Activated CD8-positive, alpha-beta T cell treated with anti-CD3 and anti-CD28 coated beads for 36 hours (primary cell): ENCODE measurements at regions not wholly inside any gene's neighbourhood (a gene's known extent, or its start where the extent isn't known, plus 50 kb on each side); places are given as distances from the start of the nearest gene placed in this dataset.

Experiments used
- ATAC-seq: fragments of 200-7000 bp; cut with Tn5 transposase; one replicate; pipeline ENCODE4 v1.10.0; 2021; ENCODE audit warnings: mild to moderate bottlenecking, moderate library complexity
- CTCF ChIA-PET: fragments of 350-600 bp; sonication (Branson Sonifier 250); formaldehyde crosslinking; loops from one replicate; lab custom pipeline; 2021; ENCODE audit warnings: antibody characterized with exemption; lab: Charles Lee
- POLR2A ChIA-PET: fragments of 350-600 bp; sonication (Branson Sonifier 250); formaldehyde crosslinking; loops from one replicate; lab custom pipeline; 2021; ENCODE audit warnings: antibody characterized with exemption; lab: Charles Lee
- DNase-seq: peaks from one replicate; pipeline ENCODE4 v3.0.0-alpha.2; 2020
- H3K27ac Mint-ChIP-seq: one replicate; pipeline ENCODE4 v1.8.0; 2021; ENCODE audit warnings: mild to moderate bottlenecking, mixed read lengths
- H3K27me3 Mint-ChIP-seq: one replicate; pipeline ENCODE4 v1.8.0; 2021; ENCODE audit warnings: mixed read lengths
- H3K36me3 Mint-ChIP-seq: one replicate; pipeline ENCODE4 v1.8.0; 2021; ENCODE audit warnings: low read depth, mixed read lengths
- H3K4me1 Mint-ChIP-seq: one replicate; pipeline ENCODE4 v1.8.0; 2021; ENCODE audit warnings: low read depth, mixed read lengths
- H3K4me3 Mint-ChIP-seq: one replicate; pipeline ENCODE4 v1.8.0; 2021; ENCODE audit warnings: mild to moderate bottlenecking, moderate library complexity, mixed read lengths
- H3K9me3 Mint-ChIP-seq: one replicate; pipeline ENCODE4 v1.8.0; 2021; ENCODE audit warnings: mixed read lengths
- intact Hi-C: fragments of 100-400 bp; cut with micrococcal nuclease; formaldehyde crosslinking; loops from one replicate; pipeline ENCODE4 v1.10.0; 2022
- TF ChIP-seq, protein P1 (sequence below): fragments of 200-600 bp; IDR thresholded peaks from one replicate; pipeline ENCODE4 v1.8.0; 2022; ENCODE audit warnings: antibody characterized with exemption, mild to moderate bottlenecking

DNA sequence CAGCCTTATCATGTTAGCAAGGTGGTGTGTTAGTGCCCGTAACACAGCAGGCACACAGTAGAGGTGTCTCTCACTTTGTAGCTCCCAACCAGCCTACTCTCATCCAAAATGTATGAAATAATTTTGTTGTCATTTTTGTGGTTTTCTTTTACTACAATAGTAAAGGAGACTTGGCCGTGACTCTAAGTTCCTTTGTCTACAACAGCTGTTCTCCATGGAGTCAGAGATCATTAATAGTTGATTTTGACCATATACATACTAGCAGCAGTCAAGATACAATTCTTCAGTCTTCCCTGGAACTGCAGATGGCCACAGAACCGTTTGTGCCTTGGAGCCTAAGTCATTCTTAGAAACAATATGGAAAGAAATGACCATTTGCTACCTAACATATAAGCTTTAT, 567.1 kb downstream of the TLR4 start:
- CTCF ChIA-PET: no interaction called here
- Mint-ChIP-seq H3K9me3 (no peaks in the 10 kb centered on the region), H3K4me3 (no peak overlapping the region), H3K27ac (no peak overlapping the region), H3K36me3 (no peaks in the 10 kb centered on the region), H3K27me3 (no peaks in the 10 kb centered on the region), H3K4me1 (no peaks in the 10 kb centered on the region)
- ATAC-seq (no peak), DNase-seq (no peak)
- TF ChIP-seq, protein P1, sequence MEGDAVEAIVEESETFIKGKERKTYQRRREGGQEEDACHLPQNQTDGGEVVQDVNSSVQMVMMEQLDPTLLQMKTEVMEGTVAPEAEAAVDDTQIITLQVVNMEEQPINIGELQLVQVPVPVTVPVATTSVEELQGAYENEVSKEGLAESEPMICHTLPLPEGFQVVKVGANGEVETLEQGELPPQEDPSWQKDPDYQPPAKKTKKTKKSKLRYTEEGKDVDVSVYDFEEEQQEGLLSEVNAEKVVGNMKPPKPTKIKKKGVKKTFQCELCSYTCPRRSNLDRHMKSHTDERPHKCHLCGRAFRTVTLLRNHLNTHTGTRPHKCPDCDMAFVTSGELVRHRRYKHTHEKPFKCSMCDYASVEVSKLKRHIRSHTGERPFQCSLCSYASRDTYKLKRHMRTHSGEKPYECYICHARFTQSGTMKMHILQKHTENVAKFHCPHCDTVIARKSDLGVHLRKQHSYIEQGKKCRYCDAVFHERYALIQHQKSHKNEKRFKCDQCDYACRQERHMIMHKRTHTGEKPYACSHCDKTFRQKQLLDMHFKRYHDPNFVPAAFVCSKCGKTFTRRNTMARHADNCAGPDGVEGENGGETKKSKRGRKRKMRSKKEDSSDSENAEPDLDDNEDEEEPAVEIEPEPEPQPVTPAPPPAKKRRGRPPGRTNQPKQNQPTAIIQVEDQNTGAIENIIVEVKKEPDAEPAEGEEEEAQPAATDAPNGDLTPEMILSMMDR: no peak
- POLR2A ChIA-PET: interaction anchor here (0.7 kb wide), 2 partner anchors 9 to 374 kb away, joined by 3 read pairs; no protein-coding TSS in a partner anchor
- intact Hi-C loops: no loop called here

DNA sequence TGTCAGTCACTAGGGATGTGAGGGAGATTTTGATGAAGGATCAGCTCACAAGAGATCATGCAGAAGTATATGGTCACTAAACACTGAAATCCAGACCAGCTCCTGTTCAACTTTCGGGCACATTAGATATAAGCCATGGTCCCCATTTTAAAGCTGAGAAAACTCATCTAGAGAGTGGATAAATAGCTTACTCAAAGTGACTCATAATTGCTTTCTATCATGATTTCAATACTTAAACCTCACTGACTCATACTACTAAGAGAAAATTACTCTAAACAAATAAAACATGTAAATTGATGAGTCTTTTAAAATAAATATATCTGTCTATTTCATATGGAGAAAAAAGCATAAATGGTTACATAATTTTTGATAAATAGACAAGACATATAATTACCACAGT, 567.7 kb downstream of the TLR4 start:
- TF ChIP-seq, protein P1: no peak
- no peaks in the 10 kb centered on the region for H3K36me3 Mint-ChIP-seq
- DNase-seq (no peak), ATAC-seq (no peak)
- H3K4me3 Mint-ChIP-seq: no peak overlapping the region
- CTCF ChIA-PET: no interaction called here
- no peaks in the 10 kb centered on the region for H3K4me1 Mint-ChIP-seq
- intact Hi-C loops: no loop called here
- H3K9me3 Mint-ChIP-seq: no peaks in the 10 kb centered on the region
- POLR2A ChIA-PET: interaction anchor here (0.7 kb wide), 1 partner anchor 9 kb away, joined by 3 read pairs; no protein-coding TSS in a partner anchor
- H3K27me3 Mint-ChIP-seq: no peaks in the 10 kb centered on the region
- H3K27ac Mint-ChIP-seq: no peak overlapping the region

DNA sequence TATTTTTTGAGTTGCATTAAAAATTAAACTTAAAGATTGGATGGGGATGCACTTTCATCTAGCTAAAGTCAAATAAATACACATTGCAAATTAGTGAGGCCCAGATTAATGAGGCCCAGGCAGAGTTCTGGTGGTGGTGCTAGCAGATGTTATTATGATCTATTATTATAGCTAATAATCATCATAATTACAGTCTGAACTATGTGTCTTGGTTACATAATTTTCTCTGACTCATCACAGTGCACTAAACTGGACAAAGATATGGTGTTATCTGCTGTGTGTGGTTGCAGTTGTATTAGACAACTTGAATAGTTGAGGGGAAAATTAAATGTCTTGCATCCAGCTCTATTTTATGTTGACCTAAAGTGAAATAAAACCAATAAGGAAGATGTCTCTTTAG, 568.8 kb downstream of the TLR4 start:
- H3K27ac Mint-ChIP-seq: no peak overlapping the region
- TF ChIP-seq, protein P1: no peak
- DNase-seq (no peak), ATAC-seq (no peak)
- ChIA-PET CTCF (no interaction called here), POLR2A (no interaction called here)
- no peaks in the 10 kb centered on the region for H3K36me3 Mint-ChIP-seq
- no peak overlapping the region for H3K4me3 Mint-ChIP-seq
- no peaks in the 10 kb centered on the region for H3K9me3 Mint-ChIP-seq
- H3K4me1 Mint-ChIP-seq: no peaks in the 10 kb centered on the region
- intact Hi-C loops: no loop called here
- no peaks in the 10 kb centered on the region for H3K27me3 Mint-ChIP-seq

DNA sequence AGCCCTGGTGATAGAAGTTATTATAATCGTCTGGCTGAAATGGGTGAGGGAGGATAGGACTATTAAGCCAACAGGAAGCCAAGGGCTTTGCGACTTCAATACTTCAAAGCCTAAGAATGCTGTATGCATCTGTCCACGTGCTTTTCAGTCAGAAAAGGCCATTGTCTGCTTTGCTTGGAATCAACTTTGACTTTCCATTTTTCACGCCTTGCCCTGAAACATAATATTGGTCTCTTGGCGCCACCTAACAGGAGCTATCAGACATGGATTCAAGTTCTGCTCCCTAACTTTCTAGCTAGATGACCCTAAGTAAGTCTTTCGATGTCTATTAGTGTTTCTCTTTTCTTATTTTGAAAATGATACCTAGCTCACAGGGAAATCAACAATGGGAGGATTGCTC, 572.6 kb downstream of the TLR4 start:
- CTCF ChIA-PET: no interaction called here
- H3K27me3 Mint-ChIP-seq: no peaks in the 10 kb centered on the region
- DNase-seq (no peak), ATAC-seq (no peak)
- H3K27ac Mint-ChIP-seq: no peak overlapping the region
- TF ChIP-seq, protein P1: no peak
- no peak overlapping the region for H3K4me3 Mint-ChIP-seq
- POLR2A ChIA-PET: no interaction called here
- no peaks in the 10 kb centered on the region for H3K4me1 Mint-ChIP-seq
- intact Hi-C loops: no loop called here
- H3K9me3 Mint-ChIP-seq: no peaks in the 10 kb centered on the region
- no peaks in the 10 kb centered on the region for H3K36me3 Mint-ChIP-seq

DNA sequence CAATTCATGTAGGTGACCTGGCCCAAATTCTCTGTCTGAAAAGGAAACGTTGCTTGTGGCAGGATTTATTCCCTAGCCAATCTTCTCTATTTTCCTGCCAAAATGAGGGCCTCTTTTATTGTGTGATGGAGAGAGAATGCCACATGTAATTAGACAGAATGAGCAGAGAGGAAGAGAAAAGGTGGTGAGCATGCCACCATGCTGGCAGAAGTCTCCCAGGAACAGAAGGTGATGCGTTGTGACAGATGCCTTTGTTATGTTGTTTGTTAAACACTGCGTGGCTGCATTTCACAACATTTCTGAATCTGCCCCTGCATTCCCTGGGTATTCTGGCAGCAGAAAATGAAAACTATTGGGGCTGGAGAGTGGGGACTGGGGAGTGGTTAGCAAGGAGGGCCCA, 577.6 kb downstream of the TLR4 start:
- no peaks in the 10 kb centered on the region for H3K27me3 Mint-ChIP-seq
- no peak for ATAC-seq
- H3K36me3 Mint-ChIP-seq: no peaks in the 10 kb centered on the region
- POLR2A ChIA-PET: no interaction called here
- DNase-seq: no peak
- no peak overlapping the region for H3K4me3 Mint-ChIP-seq
- CTCF ChIA-PET: no interaction called here
- no peaks in the 10 kb centered on the region for H3K4me1 Mint-ChIP-seq
- no peak overlapping the region for H3K27ac Mint-ChIP-seq
- H3K9me3 Mint-ChIP-seq: no peaks in the 10 kb centered on the region
- TF ChIP-seq, protein P1: no peak
- intact Hi-C loops: no loop called here
